Parathyroid adenoma (tissue), 2 donors: ENCODE measurements at regions not wholly inside any gene's neighbourhood (a gene's known extent, or its start where the extent isn't known, plus 50 kb on each side); places are given as distances from the start of the nearest gene placed in this dataset.

ENCODE experiments used
- H2AFZ ChIP-seq: fragments of 300-600 bp; sonication (generic); one replicate; pipeline ENCODE4 v1.7.0; 2017; ENCODE audit warnings: antibody characterized with exemption, mild to moderate bottlenecking
- H3K27ac ChIP-seq: fragments of 300-600 bp; sonication (generic); one replicate; pipeline ENCODE4 v1.7.0; 2017
- H3K27me3 ChIP-seq: fragments of 300-600 bp; sonication (generic); one replicate; pipeline ENCODE4 v1.7.0; 2017; ENCODE audit warnings: low read length; ENCODE audit not compliant: control insufficient read depth, insufficient read depth
- H3K36me3 ChIP-seq: fragments of 300-600 bp; sonication (generic); one replicate; pipeline ENCODE4 v1.7.0; 2017; ENCODE audit warnings: low read length; ENCODE audit not compliant: control insufficient read depth, insufficient read depth
- H3K4me1 ChIP-seq: fragments of 300-600 bp; sonication (generic); one replicate; pipeline ENCODE4 v1.7.0; 2017; ENCODE audit warnings: control low read depth
- H3K4me2 ChIP-seq: fragments of 300-600 bp; sonication (generic); one replicate; pipeline ENCODE4 v1.7.0; 2017; ENCODE audit warnings: low read length
- H3K4me3 ChIP-seq: fragments of 300-600 bp; sonication (generic); one replicate; pipeline ENCODE4 v1.7.0; 2017; ENCODE audit warnings: low read depth, low read length
- H3K79me2 ChIP-seq: fragments of 300-600 bp; sonication (generic); one replicate; pipeline ENCODE4 v1.7.0; 2017; ENCODE audit warnings: control low read depth
- H3K9ac ChIP-seq: fragments of 300-600 bp; sonication (generic); one replicate; pipeline ENCODE4 v1.7.0; 2017; ENCODE audit warnings: mild to moderate bottlenecking
- H3K9me3 ChIP-seq: fragments of 300-600 bp; sonication (generic); one replicate; pipeline ENCODE4 v1.7.0; 2017; ENCODE audit warnings: low read length; ENCODE audit not compliant: control insufficient read depth
- TF ChIP-seq, protein P1 (sequence below): fragments of 300-600 bp; sonication (generic); IDR thresholded peaks from one replicate; pipeline ENCODE4 v1.7.0; 2017; ENCODE audit warnings: antibody characterized with exemption, mild to moderate bottlenecking
- donor health status: primary hyperparathyroidism.

DNA sequence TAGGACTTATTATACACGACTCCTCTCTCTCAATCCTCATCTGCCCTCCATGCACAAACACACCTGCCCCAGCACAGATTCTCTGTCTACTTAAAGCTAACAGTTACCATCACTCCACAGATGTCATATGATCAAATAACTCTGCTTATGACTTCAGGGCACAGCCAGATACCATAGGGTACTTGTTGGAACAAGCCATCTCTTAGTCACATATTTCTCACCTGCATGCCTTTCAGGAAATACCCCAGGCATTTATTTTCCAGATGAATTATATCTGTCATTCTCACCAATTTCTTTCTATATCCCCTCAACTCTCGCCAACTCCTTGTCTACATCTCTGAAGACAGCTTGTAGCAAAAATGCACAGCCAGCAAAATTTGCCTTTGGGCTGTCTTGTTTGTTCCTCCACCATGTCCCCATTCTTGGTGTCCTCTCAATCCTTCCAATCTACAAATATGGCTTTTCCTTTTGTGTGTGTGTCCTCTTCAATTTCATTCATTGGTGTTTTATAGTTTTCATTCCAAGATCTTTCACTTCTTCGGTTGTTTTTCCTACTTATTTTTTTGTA is 353.9 kb upstream of the CAMK1G start:
- Histone ChIP-seq H3K27me3 (no peaks in the 10 kb centered on the region), H3K4me1 (no peaks in the 10 kb centered on the region), H3K4me3 (no peak overlapping the region), H3K4me2 (no peak overlapping the region), H2AFZ (no peak overlapping the region), H3K9ac (no peak overlapping the region), H3K9me3 (peaks cover 2% of the 10 kb centered on the region), H3K27ac (no peak overlapping the region), H3K79me2 (no peaks in the 10 kb centered on the region), H3K36me3 (no peaks in the 10 kb centered on the region)
- TF ChIP-seq, protein P1, sequence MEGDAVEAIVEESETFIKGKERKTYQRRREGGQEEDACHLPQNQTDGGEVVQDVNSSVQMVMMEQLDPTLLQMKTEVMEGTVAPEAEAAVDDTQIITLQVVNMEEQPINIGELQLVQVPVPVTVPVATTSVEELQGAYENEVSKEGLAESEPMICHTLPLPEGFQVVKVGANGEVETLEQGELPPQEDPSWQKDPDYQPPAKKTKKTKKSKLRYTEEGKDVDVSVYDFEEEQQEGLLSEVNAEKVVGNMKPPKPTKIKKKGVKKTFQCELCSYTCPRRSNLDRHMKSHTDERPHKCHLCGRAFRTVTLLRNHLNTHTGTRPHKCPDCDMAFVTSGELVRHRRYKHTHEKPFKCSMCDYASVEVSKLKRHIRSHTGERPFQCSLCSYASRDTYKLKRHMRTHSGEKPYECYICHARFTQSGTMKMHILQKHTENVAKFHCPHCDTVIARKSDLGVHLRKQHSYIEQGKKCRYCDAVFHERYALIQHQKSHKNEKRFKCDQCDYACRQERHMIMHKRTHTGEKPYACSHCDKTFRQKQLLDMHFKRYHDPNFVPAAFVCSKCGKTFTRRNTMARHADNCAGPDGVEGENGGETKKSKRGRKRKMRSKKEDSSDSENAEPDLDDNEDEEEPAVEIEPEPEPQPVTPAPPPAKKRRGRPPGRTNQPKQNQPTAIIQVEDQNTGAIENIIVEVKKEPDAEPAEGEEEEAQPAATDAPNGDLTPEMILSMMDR, result no peak

DNA sequence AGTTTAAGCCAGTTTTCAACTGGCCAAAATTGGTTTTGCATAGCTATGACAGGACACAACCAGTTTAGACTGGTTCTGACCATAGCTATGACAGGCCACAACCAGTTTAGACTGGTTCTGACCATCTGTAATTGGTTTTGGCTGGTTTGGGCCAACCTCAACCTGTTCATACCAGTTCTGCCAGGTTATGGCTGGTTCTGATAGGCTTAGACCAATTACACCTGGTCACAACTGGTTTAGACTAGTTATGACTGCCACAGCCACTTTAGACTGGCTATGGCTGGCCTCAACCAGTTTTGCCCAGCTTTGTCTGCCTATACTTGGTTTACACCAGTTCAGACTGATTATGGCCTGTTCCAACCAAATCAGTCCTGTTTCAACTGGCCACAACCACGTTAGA is 353.2 kb upstream of the CAMK1G start:
- Histone ChIP-seq H3K27ac (no peak overlapping the region), H3K36me3 (no peaks in the 10 kb centered on the region), H2AFZ (no peak overlapping the region), H3K4me2 (no peak overlapping the region), H3K9ac (no peak overlapping the region), H3K9me3 (peaks cover 2% of the 10 kb centered on the region), H3K4me3 (no peak overlapping the region), H3K79me2 (no peaks in the 10 kb centered on the region), H3K4me1 (no peaks in the 10 kb centered on the region), H3K27me3 (no peaks in the 10 kb centered on the region)
- TF ChIP-seq, protein P1, result no peak

DNA sequence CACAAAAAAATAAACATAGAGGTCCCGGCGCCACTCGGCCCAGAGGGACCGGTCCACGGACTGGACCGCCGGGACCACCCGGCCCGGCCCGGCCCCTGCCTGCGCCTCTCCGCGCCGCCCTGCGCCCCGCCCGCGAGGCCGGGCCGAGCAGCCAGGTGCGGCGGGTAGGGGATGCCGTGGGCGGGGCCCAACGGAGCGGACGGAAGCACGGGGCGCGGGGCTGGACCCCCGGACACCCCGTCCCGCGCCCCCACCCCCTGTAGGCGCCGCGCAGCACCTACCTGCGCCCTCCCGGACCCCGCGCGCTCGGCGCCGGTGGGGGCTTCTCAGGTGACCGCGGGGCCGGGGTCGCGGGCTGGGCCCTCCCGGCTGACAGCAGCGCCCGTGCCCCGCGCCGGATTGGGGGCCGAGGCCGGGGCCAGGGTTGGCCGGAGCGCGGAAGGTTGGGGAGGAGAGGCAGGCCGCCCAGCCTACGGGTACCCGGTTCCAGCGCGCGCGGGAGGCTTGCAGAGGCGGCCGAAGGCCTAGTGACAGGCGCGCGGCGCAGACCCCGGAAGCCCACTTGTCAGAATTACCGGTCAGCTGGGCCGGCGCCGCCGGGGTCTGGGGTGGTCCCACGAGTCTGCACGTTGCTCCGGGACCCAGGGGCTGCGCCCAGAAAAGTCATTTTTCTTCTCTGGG is 351.9 kb upstream of the CAMK1G start:
- Histone ChIP-seq H3K4me1 (no peaks in the 10 kb centered on the region), H3K4me3 (no peak overlapping the region), H3K9me3 (peaks cover 2% of the 10 kb centered on the region), H2AFZ (no peak overlapping the region), H3K9ac (no peak overlapping the region), H3K4me2 (no peak overlapping the region), H3K79me2 (no peaks in the 10 kb centered on the region), H3K27me3 (no peaks in the 10 kb centered on the region), H3K27ac (no peak overlapping the region), H3K36me3 (no peaks in the 10 kb centered on the region)
- TF ChIP-seq, protein P1, result no peak

DNA sequence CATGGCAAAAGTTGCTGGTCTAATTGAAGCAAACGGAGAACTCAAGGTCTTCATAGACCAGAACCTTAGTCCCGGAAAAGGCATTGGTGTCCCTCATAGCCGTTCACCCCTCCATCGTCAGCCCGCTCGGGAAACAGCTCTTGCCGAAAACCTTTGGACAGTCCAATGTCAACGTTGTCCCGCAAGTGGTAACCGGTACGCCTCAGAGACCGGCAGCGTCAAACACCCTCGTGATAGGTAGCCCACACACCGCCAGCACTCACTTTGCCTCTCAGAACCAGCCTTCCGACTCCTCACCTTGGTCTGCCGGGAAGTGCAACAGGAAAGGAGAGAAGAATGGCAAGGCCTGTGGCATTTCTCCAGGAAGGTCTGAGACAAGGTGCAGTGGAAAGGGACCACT is 351.3 kb upstream of the CAMK1G start:
- H2AFZ ChIP-seq, result no peak overlapping the region
- TF ChIP-seq, protein P1, result no peak
- H3K27me3 ChIP-seq, result no peaks in the 10 kb centered on the region
- H3K9ac ChIP-seq, result no peak overlapping the region
- H3K4me1 ChIP-seq, result no peaks in the 10 kb centered on the region
- H3K36me3 ChIP-seq, result no peaks in the 10 kb centered on the region
- no peak overlapping the region for H3K4me3 ChIP-seq
- no peak overlapping the region for H3K4me2 ChIP-seq
- no peaks in the 10 kb centered on the region for H3K79me2 ChIP-seq
- peaks cover 2% of the 10 kb centered on the region for H3K9me3 ChIP-seq
- no peak overlapping the region for H3K27ac ChIP-seq

DNA sequence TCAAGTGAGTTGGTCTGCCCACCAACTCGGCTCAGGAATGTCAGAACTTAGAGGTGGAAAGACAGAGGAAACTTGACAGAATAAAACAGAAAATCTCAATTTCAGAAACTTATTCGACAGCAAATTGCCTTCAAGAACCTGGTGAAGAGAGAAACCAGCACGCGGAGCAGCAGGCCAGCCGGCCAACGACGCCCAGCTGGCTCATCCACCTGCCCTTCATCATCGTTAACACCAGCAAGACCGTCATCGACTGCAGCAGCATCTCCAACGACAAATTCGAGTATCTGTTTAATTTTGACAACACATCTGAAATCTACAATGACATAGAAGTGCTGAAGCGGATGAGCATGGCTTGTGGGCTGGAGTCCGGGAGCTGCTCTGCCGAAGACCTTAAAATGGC is 350.8 kb upstream of the CAMK1G start:
- no peak overlapping the region for H3K4me3 ChIP-seq
- H3K27ac ChIP-seq, result no peak overlapping the region
- no peaks in the 10 kb centered on the region for H3K79me2 ChIP-seq
- no peaks in the 10 kb centered on the region for H3K36me3 ChIP-seq
- peaks cover 2% of the 10 kb centered on the region for H3K9me3 ChIP-seq
- no peaks in the 10 kb centered on the region for H3K4me1 ChIP-seq
- TF ChIP-seq, protein P1, result no peak
- H2AFZ ChIP-seq, result no peak overlapping the region
- H3K4me2 ChIP-seq, result no peak overlapping the region
- no peaks in the 10 kb centered on the region for H3K27me3 ChIP-seq
- no peak overlapping the region for H3K9ac ChIP-seq
